Lung (tissue), 11 donors: ENCODE measurements at regions not wholly inside any gene's neighbourhood (a gene's known extent, or its start where the extent isn't known, plus 50 kb on each side); places are given as distances from the start of the nearest gene placed in this dataset.

Experiments used
- ATAC-seq: fragments of 200-7000 bp; cut with Tn5 transposase; one replicate; pipeline ENCODE4 v1.9.1; 2020; ENCODE audit warnings: moderate number of reproducible peaks; ENCODE audit not compliant: insufficient read depth, low FRiP score
- DNase-seq, 3 donors: peaks; one replicate each; pipeline ENCODE4 v3.0.0-alpha.2; 2013 to 2017
- H3K27ac ChIP-seq, 2 donors: one replicate each; pipeline ENCODE4 v1.5.1; 2013; ENCODE audit warnings: mild to moderate bottlenecking in 2 of 2, moderate library complexity in 2 of 2, control low read depth in 1 of 2, inconsistent platforms in 1 of 2, low read depth in 1 of 2, low read length in 1 of 2
- H3K27me3 ChIP-seq, 3 donors: one replicate each; pipeline ENCODE4 v1.5.1; 2013; ENCODE audit warnings: low read length in 2 of 3; ENCODE audit not compliant: control insufficient read depth in 3 of 3, insufficient read depth in 3 of 3
- H3K36me3 ChIP-seq, 4 donors: one replicate each; pipeline ENCODE4 v1.5.1; 2013; ENCODE audit warnings: low read length in 4 of 4, mild to moderate bottlenecking in 1 of 4, moderate library complexity in 1 of 4; ENCODE audit not compliant: control insufficient read depth in 4 of 4, insufficient read depth in 4 of 4
- H3K4me1 ChIP-seq, 5 donors: one replicate each; pipeline ENCODE4 v1.5.1; 2013; ENCODE audit warnings: low read length in 5 of 5, mild to moderate bottlenecking in 2 of 5, moderate library complexity in 1 of 5; ENCODE audit not compliant: control insufficient read depth in 5 of 5, insufficient read depth in 5 of 5
- H3K4me3 ChIP-seq: one replicate; pipeline ENCODE4 v1.5.1; 2013; ENCODE audit warnings: mild to moderate bottlenecking, control low read depth, moderate library complexity
- H3K9ac ChIP-seq, 2 donors: one replicate each; pipeline ENCODE4 v1.5.1; 2013; ENCODE audit warnings: low read length in 2 of 2, control low read depth in 1 of 2; ENCODE audit not compliant: insufficient read depth in 1 of 2
- H3K9me3 ChIP-seq, 4 donors: one replicate each; pipeline ENCODE4 v1.5.1; 2013; ENCODE audit warnings: low read length in 3 of 4, mild to moderate bottlenecking in 1 of 4, moderate library complexity in 1 of 4; ENCODE audit not compliant: control insufficient read depth in 4 of 4, insufficient read depth in 3 of 4
- WGBS, 2 donors: extraction: QIAGEN DNeasy Blood & Tissue Kit; methylation state at CpG; one replicate each; pipeline ENCODE4 v1.1.7; 2013; 5-methylcytosine and 5-hydroxymethylcytosine counted together
- TF ChIP-seq, protein P1 (sequence below): IDR thresholded peaks from 2 replicates; pipeline ENCODE4 v1.5.1; 2012; ENCODE audit warnings: mild to moderate bottlenecking; ENCODE audit errors: control extremely low read depth, extremely low read depth
- donor health status: control.
- donor health status: control.
- donor health status: Bipolar disorder and iron deficiency.
- donor health status: healthy.
- donor health status: DM: yes; HTN: yes; CAD: no.

GRCh38 chr4:134078230-134078914, 123.2 kb downstream of the PABPC4L start:
- Histone ChIP-seq H3K27me3 (no peaks in the 10 kb centered on the region), H3K9me3 (peaks cover 0 to 2% (median 0%) of the 10 kb centered on the region in 4 donors), H3K4me3 (no peak overlapping the region), H3K27ac (no peak overlapping the region), H3K36me3 (no peaks in the 10 kb centered on the region), H3K9ac (no peak overlapping the region), H3K4me1 (no peaks in the 10 kb centered on the region)
- 86 to 89% methylated on average over 11 of the region's 11 CpGs for WGBS, 2 donors
- TF ChIP-seq, protein P1, sequence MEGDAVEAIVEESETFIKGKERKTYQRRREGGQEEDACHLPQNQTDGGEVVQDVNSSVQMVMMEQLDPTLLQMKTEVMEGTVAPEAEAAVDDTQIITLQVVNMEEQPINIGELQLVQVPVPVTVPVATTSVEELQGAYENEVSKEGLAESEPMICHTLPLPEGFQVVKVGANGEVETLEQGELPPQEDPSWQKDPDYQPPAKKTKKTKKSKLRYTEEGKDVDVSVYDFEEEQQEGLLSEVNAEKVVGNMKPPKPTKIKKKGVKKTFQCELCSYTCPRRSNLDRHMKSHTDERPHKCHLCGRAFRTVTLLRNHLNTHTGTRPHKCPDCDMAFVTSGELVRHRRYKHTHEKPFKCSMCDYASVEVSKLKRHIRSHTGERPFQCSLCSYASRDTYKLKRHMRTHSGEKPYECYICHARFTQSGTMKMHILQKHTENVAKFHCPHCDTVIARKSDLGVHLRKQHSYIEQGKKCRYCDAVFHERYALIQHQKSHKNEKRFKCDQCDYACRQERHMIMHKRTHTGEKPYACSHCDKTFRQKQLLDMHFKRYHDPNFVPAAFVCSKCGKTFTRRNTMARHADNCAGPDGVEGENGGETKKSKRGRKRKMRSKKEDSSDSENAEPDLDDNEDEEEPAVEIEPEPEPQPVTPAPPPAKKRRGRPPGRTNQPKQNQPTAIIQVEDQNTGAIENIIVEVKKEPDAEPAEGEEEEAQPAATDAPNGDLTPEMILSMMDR: no peak
- ATAC-seq (no peak), DNase-seq (no peak)

- Histone ChIP-seq H3K27ac (no peak overlapping the region), H3K27me3 (no peaks in the 10 kb centered on the region), H3K36me3 (no peaks in the 10 kb centered on the region), H3K9me3 (peaks cover 0 to 4% (median 0%) of the 10 kb centered on the region in 4 donors), H3K4me3 (no peak overlapping the region), H3K9ac (no peak overlapping the region), H3K4me1 (no peaks in the 10 kb centered on the region)
- no peak for DNase-seq
- TF ChIP-seq, protein P1: no peak
- no peak for ATAC-seq
- 77 to 84% methylated on average over 2 of the region's 2 CpGs for WGBS, 2 donors
These were observed 127.9 kb downstream of the PABPC4L start for GRCh38 chr4:134073711-134074110.

DNA sequence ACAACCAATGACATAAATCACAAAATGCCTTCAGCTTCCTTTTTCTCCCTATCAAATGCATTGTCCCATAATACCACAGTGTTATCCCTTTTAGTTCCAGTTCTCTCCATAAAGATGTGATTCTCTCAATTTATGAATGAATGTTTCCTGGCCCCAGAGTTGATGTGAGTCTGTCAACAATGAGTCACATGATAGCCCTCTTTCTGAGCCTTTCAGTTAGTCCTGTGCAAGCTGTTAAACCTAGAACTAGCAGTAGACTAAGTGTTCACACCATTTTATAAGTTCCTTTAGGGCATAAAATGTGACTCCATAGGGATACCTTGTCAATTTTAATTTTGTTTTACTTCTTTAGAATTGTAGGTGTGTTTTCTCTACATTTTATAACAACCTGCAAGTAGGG, 129.5 kb downstream of the PABPC4L start:
- TF ChIP-seq, protein P1: no peak
- ATAC-seq (no peak), DNase-seq (no peak)
- no peaks in the 10 kb centered on the region for H3K27me3 ChIP-seq
- no peak overlapping the region for H3K27ac ChIP-seq
- H3K4me1 ChIP-seq: no peaks in the 10 kb centered on the region
- H3K36me3 ChIP-seq: no peaks in the 10 kb centered on the region
- H3K9me3 ChIP-seq: peaks cover 0 to 4% (median 0%) of the 10 kb centered on the region in 4 donors
- H3K4me3 ChIP-seq: no peak overlapping the region
- H3K9ac ChIP-seq: no peak overlapping the region

DNA sequence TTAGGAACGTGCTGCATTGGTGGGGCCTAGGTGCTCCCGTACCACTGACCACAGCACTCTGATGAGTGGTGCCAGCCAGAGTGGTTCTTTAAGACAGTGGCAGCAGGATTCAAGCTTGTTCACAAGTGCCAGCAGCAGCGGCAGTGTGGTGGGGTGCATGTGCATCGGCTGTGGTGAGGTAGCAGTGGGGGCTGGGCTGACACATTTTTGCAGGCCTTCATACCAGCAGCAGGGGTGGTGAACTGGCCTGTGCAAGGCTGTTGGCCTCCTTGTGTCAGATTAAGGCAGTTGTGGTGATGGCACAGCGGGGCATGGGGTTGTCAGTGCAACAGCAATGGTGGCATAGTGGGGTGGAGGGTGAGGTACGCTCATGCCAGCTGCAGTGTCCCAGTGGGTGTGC, 131.4 kb downstream of the PABPC4L start:
- no peaks in the 10 kb centered on the region for H3K27me3 ChIP-seq
- ATAC-seq (no peak), DNase-seq (no peak)

More for the DNA sequence above, 131.4 kb downstream of the PABPC4L start:
- no peaks in the 10 kb centered on the region for H3K4me1 ChIP-seq
- no peak overlapping the region for H3K27ac ChIP-seq
- no peaks in the 10 kb centered on the region for H3K36me3 ChIP-seq
- peaks cover 0 to 4% (median 0%) of the 10 kb centered on the region in 4 donors for H3K9me3 ChIP-seq
- whole genome bisulfite sequencing, 2 donors: 94 to 96% methylated on average over 6 of the region's 6 CpGs
- H3K4me3 ChIP-seq: no peak overlapping the region
- H3K9ac ChIP-seq: no peak overlapping the region
- TF ChIP-seq, protein P1: no peak
